Left ventricle myocardium inferior (tissue), 1 donor: ENCODE measurements at regions not wholly inside any gene's neighbourhood (a gene's known extent, or its start where the extent isn't known, plus 50 kb on each side); places are given as distances from the start of the nearest gene placed in this dataset.

Experiments used
- DNase-seq: peaks from one replicate; pipeline ENCODE4 v3.0.0-alpha.2; 2020
- H3K27ac ChIP-seq: fragments of 200-600 bp; replicated peaks from 2 replicates; pipeline ENCODE4 v1.8.0; 2021
- H3K27me3 ChIP-seq: fragments of 200-600 bp; 2 replicates; pipeline ENCODE4 v1.8.0; 2021; ENCODE audit warnings: low read depth
- H3K36me3 ChIP-seq: fragments of 200-600 bp; 2 replicates; pipeline ENCODE4 v1.8.0; 2021
- H3K4me1 ChIP-seq: fragments of 200-600 bp; 2 replicates; pipeline ENCODE4 v1.8.0; 2021
- H3K4me3 ChIP-seq: fragments of 200-600 bp; 2 replicates; pipeline ENCODE4 v1.8.0; 2021; ENCODE audit warnings: mild to moderate bottlenecking, moderate library complexity
- H3K9me3 ChIP-seq: fragments of 200-600 bp; replicated peaks from 2 replicates; pipeline ENCODE4 v1.8.0; 2021
- CTCF ChIP-seq: fragments of 200-600 bp; IDR thresholded peaks from 2 replicates; pipeline ENCODE4 v1.8.0; 2021; ENCODE audit warnings: antibody characterized with exemption, mild to moderate bottlenecking, borderline replicate concordance
- intact Hi-C: fragments of 100-400 bp; cut with micrococcal nuclease; formaldehyde crosslinking; loops from one replicate; pipeline ENCODE4 v1.11.0; 2022
- donor health status: DM: no; HTN: yes; CAD: no; lungs with severe emphysema.

GRCh38 chr4:152079543-152080293 is 318.9 kb upstream of the GATB start:
- Histone ChIP-seq H3K9me3 (no peaks in the 10 kb centered on the region), H3K27me3 (no peaks in the 10 kb centered on the region), H3K27ac (no peak overlapping the region), H3K4me3 (no peak overlapping the region), H3K36me3 (no peaks in the 10 kb centered on the region), H3K4me1 (no peaks in the 10 kb centered on the region)
- no peak for TF ChIP-seq CTCF
- intact Hi-C loops, result no loop called here
- no peak for DNase-seq

GRCh38 chr4:152079079-152079478 is 318.3 kb upstream of the GATB start:
- no peaks in the 10 kb centered on the region for H3K36me3 ChIP-seq
- H3K4me1 ChIP-seq, result peaks cover 2% of the 10 kb centered on the region
- no peaks in the 10 kb centered on the region for H3K9me3 ChIP-seq
- no peak for TF ChIP-seq CTCF
- no peak for DNase-seq
- no peak overlapping the region for H3K27ac ChIP-seq
- H3K27me3 ChIP-seq, result no peaks in the 10 kb centered on the region
- no peak overlapping the region for H3K4me3 ChIP-seq
- intact Hi-C loops, result no loop called here

- Histone ChIP-seq H3K4me3 (no peak overlapping the region), H3K36me3 (no peaks in the 10 kb centered on the region), H3K27me3 (no peaks in the 10 kb centered on the region), H3K27ac (no peak overlapping the region), H3K4me1 (peaks cover 13% of the 10 kb centered on the region), H3K9me3 (no peaks in the 10 kb centered on the region)
- intact Hi-C loops, result no loop called here
- TF ChIP-seq CTCF, result no peak
- no peak for DNase-seq
These were observed 316.8 kb upstream of the GATB start for GRCh38 chr4:152077582-152077981.

GRCh38 chr4:152075253-152075928 is 314.6 kb upstream of the GATB start:
- Histone ChIP-seq H3K9me3 (no peaks in the 10 kb centered on the region), H3K27me3 (no peaks in the 10 kb centered on the region), H3K4me3 (no peak overlapping the region), H3K36me3 (no peaks in the 10 kb centered on the region), H3K4me1 (peaks cover 25% of the 10 kb centered on the region), H3K27ac (no peak overlapping the region)
- TF ChIP-seq CTCF, result no peak
- intact Hi-C loops, result no loop called here
- no peak for DNase-seq

GRCh38 chr4:152074573-152074972 is 313.8 kb upstream of the GATB start:
- DNase-seq, result no peak

More at GRCh38 chr4:152074573-152074972, 313.8 kb upstream of the GATB start:
- no peak for TF ChIP-seq CTCF
- peaks cover 25% of the 10 kb centered on the region for H3K4me1 ChIP-seq
- H3K27ac ChIP-seq, result no peak overlapping the region
- H3K9me3 ChIP-seq, result no peaks in the 10 kb centered on the region
- no peak overlapping the region for H3K4me3 ChIP-seq
- H3K27me3 ChIP-seq, result no peaks in the 10 kb centered on the region
- intact Hi-C loops, result no loop called here
- H3K36me3 ChIP-seq, result no peaks in the 10 kb centered on the region
